Keratinocyte (primary cell): ENCODE measurements at regions not wholly inside any gene's neighbourhood (a gene's known extent, or its start where the extent isn't known, plus 50 kb on each side); places are given as distances from the start of the nearest gene placed in this dataset.

ENCODE experiments used
- DNase-seq: peaks from one replicate; pipeline ENCODE4 v3.0.0-alpha.2; 2011; ENCODE audit warnings: low read depth, missing footprints, low spot score
- FAIRE-seq: peaks from 2 replicates; lab custom pipeline; 2011; peaks lifted over from hg19 to GRCh38; lab: Jason Lieb, UNC
- H2AFZ ChIP-seq: 2 replicates; pipeline ENCODE4 v1.6.0; 2012; ENCODE audit warnings: low read length, control low read depth, inconsistent platforms; ENCODE audit not compliant: control insufficient read depth
- H3K27ac ChIP-seq: 2 replicates; pipeline ENCODE4 v1.5.1; 2011; ENCODE audit warnings: low read length; ENCODE audit not compliant: control insufficient read depth, insufficient read depth
- H3K27me3 ChIP-seq: 3 replicates; pipeline ENCODE4 v1.6.0; 2011; ENCODE audit warnings: low read length; ENCODE audit not compliant: control insufficient read depth, insufficient read depth; ENCODE audit errors: extremely low read depth
- H3K36me3 ChIP-seq, 2 experiments: 2 replicates in 1 of 2; 3 replicates in 1 of 2; pipeline ENCODE4 v1.5.1; 2011; ENCODE audit warnings: low read length in 2 of 2, mild to moderate bottlenecking in 1 of 2; ENCODE audit not compliant: control insufficient read depth in 2 of 2, insufficient read depth in 2 of 2; ENCODE audit errors: extremely low read depth in 1 of 2
- H3K4me1 ChIP-seq: 3 replicates; pipeline ENCODE4 v1.5.1; 2011; ENCODE audit warnings: low read length; ENCODE audit not compliant: control insufficient read depth, insufficient read depth; ENCODE audit errors: extremely low read depth
- H3K4me2 ChIP-seq: 3 replicates; pipeline ENCODE4 v1.6.0; 2011; ENCODE audit warnings: low read depth, low read length; ENCODE audit not compliant: control insufficient read depth, insufficient read depth; ENCODE audit errors: extremely low read depth
- H3K4me3 ChIP-seq, 3 experiments: fragments of 200-600 bp in 1 of 3; sonication (generic) in 1 of 3; 2 replicates in 2 of 3; 3 replicates in 1 of 3; pipeline ENCODE4 v1.5.1; 2011 to 2016; ENCODE audit warnings: low read length in 3 of 3, mild to moderate bottlenecking in 3 of 3, control low read depth in 2 of 3, inconsistent platforms in 1 of 3, low read depth in 1 of 3, mixed read lengths in 1 of 3, mixed run types in 1 of 3, moderate library complexity in 1 of 3; ENCODE audit not compliant: control insufficient read depth in 2 of 3, insufficient read depth in 2 of 3; ENCODE audit errors: extremely low read depth in 1 of 3
- H3K79me2 ChIP-seq: 2 replicates; pipeline ENCODE4 v1.6.0; 2012; ENCODE audit warnings: low read length; ENCODE audit not compliant: control insufficient read depth, insufficient read depth
- H3K9ac ChIP-seq: 3 replicates; pipeline ENCODE4 v1.6.0; 2011; ENCODE audit warnings: low read length; ENCODE audit not compliant: control insufficient read depth, insufficient read depth; ENCODE audit errors: extremely low read depth
- H3K9me1 ChIP-seq: 3 replicates; pipeline ENCODE4 v1.6.0; 2011; ENCODE audit warnings: low read length; ENCODE audit not compliant: control insufficient read depth, insufficient read depth; ENCODE audit errors: extremely low read depth
- H3K9me3 ChIP-seq: 2 replicates; pipeline ENCODE4 v1.5.1; 2012; ENCODE audit warnings: low read depth, low read length; ENCODE audit not compliant: control insufficient read depth
- H4K20me1 ChIP-seq: 3 replicates; pipeline ENCODE4 v1.6.0; 2011; ENCODE audit warnings: low read length; ENCODE audit not compliant: control insufficient read depth, insufficient read depth; ENCODE audit errors: extremely low read depth
- CTCF ChIP-seq, 3 experiments: IDR thresholded peaks in 1 of 3; conservative IDR thresholded peaks in 1 of 3; optimal IDR thresholded peaks in 1 of 3; 2 replicates in 2 of 3; 3 replicates in 1 of 3; pipeline versions ENCODE3 to v1.5.1; 2011; ENCODE audit warnings: low read length in 3 of 3, mild to moderate bottlenecking in 3 of 3, moderate library complexity in 2 of 3, control low read depth in 1 of 3, inconsistent platforms in 1 of 3; ENCODE audit not compliant: insufficient read depth in 2 of 3; ENCODE audit errors: extremely low read depth in 1 of 3
- EZH2 ChIP-seq: IDR thresholded peaks from one replicate; pipeline ENCODE4 v1.6.1; 2012; ENCODE audit warnings: inconsistent platforms, mild to moderate bottlenecking, low read length, moderate library complexity
- dilution Hi-C: fragments of 300-500 bp; cut with MboI; formaldehyde crosslinking; loops from one replicate; pipeline ENCODE4 v1.7.0; 2020; ENCODE audit warnings: low sequenced_read_pairs; ENCODE audit not compliant: extremely low pct_ligation_motif_present

GRCh38 chr20:40280616-40281015 lies 408.4 kb downstream of the MAFB start:
- no peak overlapping the region for H3K27ac ChIP-seq
- TF ChIP-seq CTCF (optimal IDR thresholded peaks at IDR 0.05 in 1 of 3, IDR thresholded peaks at IDR 0.05 in 1 of 3, conservative IDR thresholded peaks at IDR 0.05 in 1 of 3; ENCODE audit: extremely low read depth in 1 of 3, insufficient read depth in 2 of 3, low read length in 3 of 3) = no peak
- no peak for TF ChIP-seq EZH2
- no peaks in the 10 kb centered on the region for H3K9me3 ChIP-seq
- H3K79me2 ChIP-seq = no peaks in the 10 kb centered on the region
- no peak overlapping the region for H2AFZ ChIP-seq
- no peak overlapping the region for H3K9ac ChIP-seq
- dilution Hi-C loops = no loop called here
- H4K20me1 ChIP-seq = no peaks in the 10 kb centered on the region
- H3K4me1 ChIP-seq = peaks cover 21% of the 10 kb centered on the region
- no peak overlapping the region for H3K4me2 ChIP-seq
- peaks cover under 1% of the 10 kb centered on the region for H3K27me3 ChIP-seq
- DNase-seq = no peak
- H3K4me3 ChIP-seq = no peak overlapping the region
- no peak for FAIRE-seq
- no peaks in the 10 kb centered on the region for H3K9me1 ChIP-seq
- no peaks in the 10 kb centered on the region for H3K36me3 ChIP-seq

- Histone ChIP-seq H3K4me1 (peaks cover 21% of the 10 kb centered on the region), H3K9me3 (no peaks in the 10 kb centered on the region), H3K9ac (no peak overlapping the region), H3K36me3 (no peaks in the 10 kb centered on the region), H3K27ac (no peak overlapping the region), H4K20me1 (no peaks in the 10 kb centered on the region), H3K4me2 (peak overlapping the region; percentile 25), H2AFZ (no peak overlapping the region), H3K27me3 (no peaks in the 10 kb centered on the region), H3K79me2 (no peaks in the 10 kb centered on the region), H3K4me3 (no peak overlapping the region), H3K9me1 (no peaks in the 10 kb centered on the region)
- DNase-seq (peak; percentile 4), FAIRE-seq (no peak)
- no peak for TF ChIP-seq EZH2
- no peak for TF ChIP-seq CTCF (optimal IDR thresholded peaks at IDR 0.05 in 1 of 3, IDR thresholded peaks at IDR 0.05 in 1 of 3, conservative IDR thresholded peaks at IDR 0.05 in 1 of 3; ENCODE audit: extremely low read depth in 1 of 3, insufficient read depth in 2 of 3, low read length in 3 of 3)
- dilution Hi-C loops = no loop called here
Observed at GRCh38 chr20:40279390-40279789, 409.6 kb downstream of the MAFB start.
